Stomach (tissue), 8 donors: ENCODE measurements at regions not wholly inside any gene's neighbourhood (a gene's known extent, or its start where the extent isn't known, plus 50 kb on each side); places are given as distances from the start of the nearest gene placed in this dataset.

ENCODE experiments used
- DNase-seq, 2 donors: peaks; one replicate each; pipeline versions ENCODE4 v3.0.0 to v3.0.0-alpha.2; 2013 to 2019
- H3K27ac ChIP-seq, 5 donors: fragments of 200-600 bp in 4 of 5; sonication (generic) in 4 of 5; one replicate each; pipeline ENCODE4 v1.5.1; 2013 to 2019; ENCODE audit warnings: mild to moderate bottlenecking in 1 of 5, moderate library complexity in 1 of 5
- H3K27me3 ChIP-seq, 3 donors: fragments of 200-600 bp; sonication (generic); one replicate each; pipeline ENCODE4 v1.5.1; 2017 to 2019; ENCODE audit warnings: mixed run types in 1 of 3
- H3K36me3 ChIP-seq, 4 donors: fragments of 200-600 bp; sonication (generic); 1 replicate in 3 of 4; 2 replicates in 1 of 4; pipeline ENCODE4 v1.5.1; 2016 to 2019
- H3K4me1 ChIP-seq, 4 donors: fragments of 200-600 bp; sonication (generic); one replicate each; pipeline ENCODE4 v1.5.1; 2016 to 2019
- H3K4me3 ChIP-seq, 4 donors: fragments of 200-600 bp; sonication (generic) in 3 of 4; one replicate each; pipeline ENCODE4 v1.5.1; 2016 to 2019; ENCODE audit warnings: mild to moderate bottlenecking in 1 of 4
- H3K9me3 ChIP-seq, 4 donors: fragments of 200-600 bp; sonication (generic); one replicate each; pipeline ENCODE4 v1.5.1; 2016 to 2019
- CTCF ChIP-seq, 7 experiments: fragments of 450-650 bp in 4 of 7; fragments of 200-600 bp in 3 of 7; sonication (generic) in 3 of 7; IDR thresholded peaks; one replicate each; pipeline ENCODE4 v1.5.1; 2016 to 2019; ENCODE audit warnings: antibody characterized with exemption in 7 of 7, control low read depth in 2 of 7, mild to moderate bottlenecking in 1 of 7
- EP300 ChIP-seq: sonication (generic); formaldehyde crosslinking; IDR thresholded peaks from one replicate; pipeline ENCODE4 v1.6.1; 2017; ENCODE audit warnings: antibody characterized with exemption
- POLR2A ChIP-seq, 4 donors: fragments of 450-650 bp; IDR thresholded peaks; one replicate each; pipeline ENCODE4 v1.6.1; 2016; ENCODE audit warnings: antibody characterized with exemption in 4 of 4, control low read depth in 2 of 4, mild to moderate bottlenecking in 1 of 4, moderate library complexity in 1 of 4
- POLR2AphosphoS5 ChIP-seq, 3 donors: sonication (generic); formaldehyde crosslinking; IDR thresholded peaks; one replicate each; pipeline ENCODE4 v1.6.1; 2016; ENCODE audit warnings: antibody characterized with exemption in 3 of 3
- WGBS, 5 donors: extraction: QIAGEN DNeasy Blood & Tissue Kit in 3 of 5; methylation state at CpG; one replicate each; pipeline versions ENCODE4 v1.1.5 to v1.1.7; 2013 to 2018; 5-methylcytosine and 5-hydroxymethylcytosine counted together
- intact Hi-C: fragments of 100-400 bp; cut with DNase I; formaldehyde crosslinking; loops from one replicate; pipeline ENCODE4 v1.15.1; 2023; ENCODE audit warnings: low total_unique reads
- donor health status: healthy with polysubstance abuse.
- donor health status: Bipolar disorder and iron deficiency.
- donor health status: healthy.

DNA sequence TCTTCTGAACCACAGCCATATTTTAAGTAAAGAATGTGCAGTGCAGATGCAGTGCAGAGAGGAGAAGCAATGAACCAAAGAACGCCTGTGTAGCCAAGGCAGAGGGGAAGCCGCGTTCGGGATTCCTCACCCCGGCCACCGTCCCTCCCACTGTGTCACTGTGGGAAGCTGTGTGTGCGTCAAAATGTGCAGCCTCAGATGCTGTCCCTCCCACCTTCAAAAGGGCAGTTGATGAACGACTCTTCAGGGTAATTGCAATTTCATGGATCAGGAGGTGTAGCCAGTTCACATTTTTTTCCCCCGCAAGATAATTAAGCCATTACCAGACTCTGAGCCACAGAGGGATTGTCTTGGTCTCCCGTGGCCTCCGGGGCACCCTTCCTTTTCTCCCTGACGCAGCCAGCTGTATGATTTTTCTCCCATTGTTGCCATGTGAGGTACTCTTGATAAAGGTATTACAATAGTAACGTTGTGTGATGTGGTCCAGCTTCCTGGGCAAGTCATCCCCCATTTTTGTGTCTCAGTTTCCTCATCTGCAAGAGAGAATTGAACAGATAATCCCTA lies 190.0 kb downstream of the FOXL1 start:
- DNase-seq, result no peak

GRCh38 chr16:86768999-86769398 lies 190.7 kb downstream of the FOXL1 start:
- peak; percentile 48 for DNase-seq
- Histone ChIP-seq H3K36me3 (no peaks in the 10 kb centered on the region), H3K27me3 (peaks cover 0 to 87% (median 3%) of the 10 kb centered on the region in 3 donors), H3K27ac (no peak overlapping the region), H3K4me1 (no peaks in the 10 kb centered on the region), H3K4me3 (no peak overlapping the region), H3K9me3 (peaks cover 0 to 6% (median 2%) of the 10 kb centered on the region in 4 donors)
- intact Hi-C loops, result no loop called here
- TF ChIP-seq POLR2A (IDR thresholded peaks at IDR 0.05) (no peak), EP300 (no peak), CTCF (IDR thresholded peaks at IDR 0.05) (no peak), POLR2AphosphoS5 (IDR thresholded peaks at IDR 0.05) (no peak)
- 34 to 53% (median 42%) methylated on average over 7 of the region's 7 CpGs for WGBS, 5 donors

More for the DNA sequence above, 190.0 kb downstream of the FOXL1 start:
- WGBS, 5 donors, result 49 to 76% (median 69%) methylated on average over 13 of the region's 13 CpGs
- no peaks in the 10 kb centered on the region for H3K36me3 ChIP-seq
- H3K27me3 ChIP-seq, result peaks cover 0 to 90% (median 3%) of the 10 kb centered on the region in 3 donors
- peaks cover 0 to 6% (median 2%) of the 10 kb centered on the region in 4 donors for H3K9me3 ChIP-seq
- no peak overlapping the region for H3K4me3 ChIP-seq
- TF ChIP-seq EP300, result no peak
- TF ChIP-seq POLR2AphosphoS5 (IDR thresholded peaks at IDR 0.05), result no peak
- TF ChIP-seq CTCF (IDR thresholded peaks at IDR 0.05), result no peak
- TF ChIP-seq POLR2A (IDR thresholded peaks at IDR 0.05), result no peak
- no peaks in the 10 kb centered on the region for H3K4me1 ChIP-seq
- intact Hi-C loops, result no loop called here
- H3K27ac ChIP-seq, result no peak overlapping the region

DNA sequence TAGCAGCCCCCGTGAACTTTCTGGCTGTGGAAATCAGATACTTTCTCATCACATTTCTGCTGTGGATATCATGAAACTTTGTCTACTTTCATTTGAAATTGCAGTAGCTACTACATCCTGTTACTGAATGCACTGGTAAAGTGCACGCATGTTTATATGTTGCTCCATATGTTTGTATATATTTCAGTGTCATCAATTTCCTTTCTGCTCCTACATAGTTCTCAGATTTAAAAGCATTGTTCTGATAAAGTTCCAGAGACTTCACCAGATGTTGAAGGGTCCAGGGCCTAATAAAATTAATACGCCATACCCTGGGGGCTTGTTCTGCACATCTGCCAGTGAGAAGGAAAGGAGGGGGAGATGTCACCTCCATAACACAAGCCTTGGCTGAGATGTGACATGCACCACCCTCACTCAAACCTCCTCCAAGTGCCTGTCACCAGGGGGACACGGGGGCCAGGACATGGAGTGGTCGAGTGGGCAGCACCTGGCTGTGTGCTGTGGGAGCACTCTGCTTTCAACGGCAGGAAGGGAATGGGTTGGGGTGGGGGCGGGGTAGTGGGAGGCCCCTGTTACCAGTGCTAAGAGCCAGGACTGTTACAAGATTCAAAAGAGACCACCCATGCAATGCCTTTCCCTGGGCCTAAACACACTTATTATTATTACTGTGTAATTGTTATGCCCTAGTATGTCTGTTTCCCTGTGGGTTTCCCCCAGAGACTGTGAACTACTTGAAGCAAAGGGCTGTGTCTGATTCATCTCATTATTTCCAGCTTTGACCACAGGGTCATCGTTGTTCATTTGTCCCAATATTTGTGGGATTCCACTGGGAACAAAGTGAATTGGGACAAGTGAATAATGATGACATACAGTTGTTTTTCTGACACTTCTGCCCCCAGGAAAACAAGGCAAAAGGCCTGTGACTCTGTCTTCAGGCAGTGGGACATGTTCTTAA lies 193.4 kb downstream of the FOXL1 start:
- DNase-seq, result no peak
- TF ChIP-seq POLR2AphosphoS5 (IDR thresholded peaks at IDR 0.05), result no peak
- no peak for TF ChIP-seq POLR2A (IDR thresholded peaks at IDR 0.05)
- TF ChIP-seq CTCF (IDR thresholded peaks at IDR 0.05), result no peak
- no peak for TF ChIP-seq EP300
- H3K4me3 ChIP-seq, result no peak overlapping the region
- H3K27ac ChIP-seq, result no peak overlapping the region
- H3K36me3 ChIP-seq, result no peaks in the 10 kb centered on the region
- H3K4me1 ChIP-seq, result no peaks in the 10 kb centered on the region
- WGBS, 5 donors, result 57 to 69% (median 65%) methylated on average over 8 of the region's 8 CpGs
- intact Hi-C loops, result no loop called here
- peaks cover 0 to 1% (median 0%) of the 10 kb centered on the region in 4 donors for H3K9me3 ChIP-seq
- peaks cover 0 to 78% (median 10%) of the 10 kb centered on the region in 3 donors for H3K27me3 ChIP-seq

DNA sequence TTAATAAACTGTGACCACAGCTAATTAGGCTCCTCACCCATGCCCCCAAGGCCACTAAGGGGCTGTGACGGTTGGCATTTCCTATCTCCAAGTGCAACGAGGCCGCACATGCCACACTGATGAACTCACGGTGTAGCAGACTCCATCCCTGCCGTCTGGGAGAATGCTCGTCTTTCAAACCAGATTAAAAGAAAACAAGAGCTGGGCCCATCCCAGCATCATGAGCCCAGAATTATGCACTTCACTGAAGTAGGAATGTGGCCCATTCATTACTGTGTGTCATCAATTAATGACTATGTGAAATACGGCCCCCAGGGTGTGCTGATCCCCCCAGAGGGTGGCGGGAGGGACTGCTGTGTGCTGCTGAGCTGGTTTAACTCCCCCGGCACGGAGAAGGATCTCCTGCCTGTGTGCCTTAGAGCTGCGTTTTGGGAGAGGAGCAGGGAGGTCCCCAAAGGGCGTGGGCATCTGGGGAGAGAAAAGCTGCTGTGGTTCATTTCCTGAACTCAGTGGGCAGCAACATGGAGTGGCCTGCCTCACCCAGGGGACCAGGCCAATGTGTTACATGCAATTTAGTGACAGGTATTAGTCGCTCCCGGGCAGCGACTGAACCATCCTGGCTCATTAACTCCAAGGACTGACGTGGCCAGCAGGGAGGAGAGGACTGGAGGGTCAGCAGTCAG lies 194.5 kb downstream of the FOXL1 start:
- intact Hi-C loops, result no loop called here
- 64 to 81% (median 67%) methylated on average over 11 to 16 of the region's 16 CpGs for WGBS, 5 donors
- peaks cover 0 to 79% (median 10%) of the 10 kb centered on the region in 3 donors for H3K27me3 ChIP-seq
- H3K4me3 ChIP-seq, result no peak overlapping the region
- H3K9me3 ChIP-seq, result no peaks in the 10 kb centered on the region
- DNase-seq, result no peak
- H3K4me1 ChIP-seq, result no peaks in the 10 kb centered on the region
- H3K36me3 ChIP-seq, result no peaks in the 10 kb centered on the region
- H3K27ac ChIP-seq, result no peak overlapping the region
- TF ChIP-seq POLR2AphosphoS5 (IDR thresholded peaks at IDR 0.05) (no peak), CTCF (IDR thresholded peaks at IDR 0.05) (no peak), EP300 (no peak), POLR2A (IDR thresholded peaks at IDR 0.05) (no peak)
